ENCODE measurements at regions not wholly inside any gene's neighbourhood (a gene's known extent, or its start where the extent isn't known, plus 50 kb on each side); places are given as distances from the start of the nearest gene placed in this dataset.

- no peak overlapping the region for H3K4me3 ChIP-seq (ENCODE audit: low read depth, low read length)
- TF ChIP-seq CTCF (IDR thresholded peaks at IDR 0.05; ENCODE audit: low read depth, low read length, missing control alignments) = no peak
- H3K27me3 ChIP-seq (replicated peaks) = no peaks in the 10 kb centered on the region
- in situ Hi-C loops (cut with HindIII; ENCODE audit: low pct_ligation_motif_present, low sequenced_read_pairs) = no loop called here
- no peaks in the 10 kb centered on the region for H3K36me3 ChIP-seq (replicated peaks)
- no peak for DNase-seq
- no peak overlapping the region for H3K27ac ChIP-seq
Measured at GRCh38 chr1:37233606-37234005, 199.3 kb upstream of the GRIK3 start.

- no peaks in the 10 kb centered on the region for H3K36me3 ChIP-seq (replicated peaks)
- H3K4me3 ChIP-seq (ENCODE audit: low read depth, low read length) = no peak overlapping the region
- in situ Hi-C loops (cut with HindIII; ENCODE audit: low pct_ligation_motif_present, low sequenced_read_pairs) = no loop called here
- no peak overlapping the region for H3K27ac ChIP-seq
- DNase-seq = no peak
- TF ChIP-seq CTCF (IDR thresholded peaks at IDR 0.05; ENCODE audit: low read depth, low read length, missing control alignments) = no peak
- no peaks in the 10 kb centered on the region for H3K27me3 ChIP-seq (replicated peaks)
Measured at GRCh38 chr1:37234941-37235418, 200.7 kb upstream of the GRIK3 start.

- Histone ChIP-seq H3K4me3 (ENCODE audit: low read depth, low read length) (no peak overlapping the region), H3K27ac (no peak overlapping the region), H3K27me3 (replicated peaks) (no peaks in the 10 kb centered on the region), H3K36me3 (replicated peaks) (no peaks in the 10 kb centered on the region)
- no peak for DNase-seq
- no peak for TF ChIP-seq CTCF (IDR thresholded peaks at IDR 0.05; ENCODE audit: low read depth, low read length, missing control alignments)
- in situ Hi-C loops (cut with HindIII; ENCODE audit: low pct_ligation_motif_present, low sequenced_read_pairs) = no loop called here
Measured at GRCh38 chr1:37237948-37238347, 203.6 kb upstream of the GRIK3 start.

GRCh38 chr1:37238364-37239224 lies 204.3 kb upstream of the GRIK3 start:
- DNase-seq = no peak
- Histone ChIP-seq H3K36me3 (replicated peaks) (no peaks in the 10 kb centered on the region), H3K4me3 (ENCODE audit: low read depth, low read length) (no peak overlapping the region), H3K27me3 (replicated peaks) (no peaks in the 10 kb centered on the region), H3K27ac (no peak overlapping the region)
- no peak for TF ChIP-seq CTCF (IDR thresholded peaks at IDR 0.05; ENCODE audit: low read depth, low read length, missing control alignments)
- in situ Hi-C loops (cut with HindIII; ENCODE audit: low pct_ligation_motif_present, low sequenced_read_pairs) = no loop called here

GRCh38 chr1:37239225-37239740 lies 205.0 kb upstream of the GRIK3 start:
- TF ChIP-seq CTCF (IDR thresholded peaks at IDR 0.05; ENCODE audit: low read depth, low read length, missing control alignments) = no peak
- Histone ChIP-seq H3K36me3 (replicated peaks) (no peaks in the 10 kb centered on the region), H3K27me3 (replicated peaks) (no peaks in the 10 kb centered on the region), H3K4me3 (ENCODE audit: low read depth, low read length) (no peak overlapping the region), H3K27ac (no peak overlapping the region)
- DNase-seq = no peak
- in situ Hi-C loops (cut with HindIII; ENCODE audit: low pct_ligation_motif_present, low sequenced_read_pairs) = no loop called here

Data from brain microvascular endothelial cell (primary cell).